ENCODE measurements at regions not wholly inside any gene's neighbourhood (a gene's known extent, or its start where the extent isn't known, plus 50 kb on each side); places are given as distances from the start of the nearest gene placed in this dataset.

DNA sequence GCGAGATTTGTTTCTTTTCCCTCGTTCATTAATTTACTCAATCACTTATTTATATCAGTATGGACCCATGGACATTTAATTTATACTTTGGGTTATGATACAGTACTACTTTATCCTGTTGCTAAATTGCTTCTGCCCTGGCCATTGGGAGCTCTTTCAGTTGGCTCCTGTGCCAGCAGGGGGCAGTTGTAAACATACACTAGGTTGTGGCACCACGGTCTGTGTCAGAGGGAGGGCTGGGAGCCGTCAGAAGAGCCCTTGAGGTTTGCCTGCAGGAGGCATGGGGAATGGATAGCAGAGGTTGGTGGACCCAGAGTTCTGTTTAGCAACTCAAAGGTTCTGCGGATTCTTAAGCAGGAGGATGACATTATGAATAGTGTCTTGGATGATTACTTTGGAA, 94.3 kb downstream of the ERCC5 start:
- Histone ChIP-seq H3K4me1 (ENCODE audit: control insufficient read depth, insufficient read depth, low read length) (0 out of 2 replicates have a peak, but pooled peaks cover 1% of the 10 kb centered on the region), H3K9me3 (ENCODE audit: control insufficient read depth, insufficient read depth, low read length) (no peaks in the 10 kb centered on the region), H3K27me3 (ENCODE audit: control insufficient read depth, insufficient read depth, low read length) (no peaks in the 10 kb centered on the region), H3K36me3 (ENCODE audit: control insufficient read depth, insufficient read depth, low read length) (no peaks in the 10 kb centered on the region), H3K27ac (ENCODE audit: low read length) (no peak overlapping the region), H3K4me3 (ENCODE audit: low read length) (no peak overlapping the region)
- no CpG with 5 or more reads among the region's 5 CpGs for WGBS (ENCODE audit: insufficient coverage, insufficient read length)
- DNase-seq (ENCODE audit: low read depth, low spot score): peak; percentile 9

DNA sequence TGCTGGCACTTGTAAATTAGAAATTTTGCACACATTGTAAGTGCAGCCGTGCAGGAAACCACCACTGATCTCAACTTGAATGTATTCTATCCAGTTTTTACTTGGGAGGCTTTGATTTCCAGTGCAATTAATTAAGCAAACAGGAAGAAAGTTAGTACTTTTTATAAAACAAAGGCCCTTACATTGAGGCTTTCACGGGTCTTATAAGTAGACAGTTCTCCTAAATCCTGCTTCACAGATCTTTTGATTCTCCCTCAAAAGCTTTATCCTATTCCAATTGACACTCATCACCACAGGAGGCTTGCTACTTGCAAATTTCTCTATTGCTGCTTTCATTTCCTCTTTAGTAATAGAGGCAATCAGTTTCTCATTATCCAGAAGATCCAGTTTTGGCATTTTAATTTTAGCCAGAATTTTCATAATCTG, 90.1 kb downstream of the ERCC5 start:
- Histone ChIP-seq H3K4me1 (ENCODE audit: control insufficient read depth, insufficient read depth, low read length) (0 out of 2 replicates have a peak, but pooled peaks cover 1% of the 10 kb centered on the region), H3K36me3 (ENCODE audit: control insufficient read depth, insufficient read depth, low read length) (no peaks in the 10 kb centered on the region), H3K4me3 (ENCODE audit: low read length) (no peak overlapping the region), H3K27ac (ENCODE audit: low read length) (no peak overlapping the region), H3K27me3 (ENCODE audit: control insufficient read depth, insufficient read depth, low read length) (no peaks in the 10 kb centered on the region), H3K9me3 (ENCODE audit: control insufficient read depth, insufficient read depth, low read length) (no peaks in the 10 kb centered on the region)
- no peak for DNase-seq (ENCODE audit: low read depth, low spot score)
- no CpG with 5 or more reads among the region's 2 CpGs for WGBS (ENCODE audit: insufficient coverage, insufficient read length)

DNA sequence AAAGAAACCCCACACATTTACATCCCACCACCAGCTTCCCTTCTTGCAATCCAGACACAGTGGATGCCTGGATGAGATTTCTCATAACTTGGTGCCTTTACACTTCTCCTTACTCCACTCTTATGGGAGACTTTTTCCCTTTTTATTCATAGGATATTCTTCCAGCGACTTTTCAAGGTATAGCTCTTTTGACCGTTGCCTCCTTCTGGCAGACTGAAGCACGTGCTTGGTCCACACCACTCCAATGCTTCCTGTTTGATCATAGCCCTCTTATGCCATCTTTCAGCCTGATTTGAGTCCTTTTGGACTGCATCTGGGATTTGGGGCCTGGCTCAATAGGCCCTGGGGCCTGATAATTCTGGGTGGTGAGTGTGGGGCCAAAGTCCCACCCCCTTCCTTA, 87.7 kb downstream of the ERCC5 start:
- DNase-seq (ENCODE audit: low read depth, low spot score): no peak
- Histone ChIP-seq H3K9me3 (ENCODE audit: control insufficient read depth, insufficient read depth, low read length) (no peaks in the 10 kb centered on the region), H3K36me3 (ENCODE audit: control insufficient read depth, insufficient read depth, low read length) (no peaks in the 10 kb centered on the region), H3K27me3 (ENCODE audit: control insufficient read depth, insufficient read depth, low read length) (no peaks in the 10 kb centered on the region), H3K27ac (ENCODE audit: low read length) (no peak overlapping the region), H3K4me3 (ENCODE audit: low read length) (no peak overlapping the region), H3K4me1 (ENCODE audit: control insufficient read depth, insufficient read depth, low read length) (0 out of 2 replicates have a peak, but pooled peaks cover 1% of the 10 kb centered on the region)
- no CpG with 5 or more reads among the region's 3 CpGs for WGBS (ENCODE audit: insufficient coverage, insufficient read length)

DNA sequence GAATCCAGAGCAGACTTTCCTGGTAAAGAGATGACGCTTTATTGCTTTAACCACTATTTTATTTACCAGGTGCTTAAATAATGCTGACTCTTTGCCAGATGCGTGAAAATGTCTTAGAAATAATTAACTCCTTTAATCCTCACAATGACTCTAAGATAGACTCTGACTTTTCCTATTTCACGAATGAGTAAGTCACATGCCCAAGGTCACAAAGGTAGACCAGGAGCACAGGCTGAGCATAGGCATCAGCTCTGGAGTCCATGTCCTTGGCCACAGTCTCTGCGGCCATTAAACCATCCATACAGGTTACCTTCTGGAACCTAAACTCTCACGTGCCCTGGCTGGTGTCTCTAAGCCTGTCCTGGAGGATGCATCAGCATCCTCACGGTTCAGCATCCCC, 87.3 kb downstream of the ERCC5 start:
- no peaks in the 10 kb centered on the region for H3K9me3 ChIP-seq (ENCODE audit: control insufficient read depth, insufficient read depth, low read length)
- no CpG with 5 or more reads among the region's 6 CpGs for WGBS (ENCODE audit: insufficient coverage, insufficient read length)
- 0 out of 2 replicates have a peak, but pooled peaks cover 1% of the 10 kb centered on the region for H3K4me1 ChIP-seq (ENCODE audit: control insufficient read depth, insufficient read depth, low read length)
- no peaks in the 10 kb centered on the region for H3K27me3 ChIP-seq (ENCODE audit: control insufficient read depth, insufficient read depth, low read length)
- no peaks in the 10 kb centered on the region for H3K36me3 ChIP-seq (ENCODE audit: control insufficient read depth, insufficient read depth, low read length)
- no peak for DNase-seq (ENCODE audit: low read depth, low spot score)
- H3K4me3 ChIP-seq (ENCODE audit: low read length): no peak overlapping the region
- no peak overlapping the region for H3K27ac ChIP-seq (ENCODE audit: low read length)

DNA sequence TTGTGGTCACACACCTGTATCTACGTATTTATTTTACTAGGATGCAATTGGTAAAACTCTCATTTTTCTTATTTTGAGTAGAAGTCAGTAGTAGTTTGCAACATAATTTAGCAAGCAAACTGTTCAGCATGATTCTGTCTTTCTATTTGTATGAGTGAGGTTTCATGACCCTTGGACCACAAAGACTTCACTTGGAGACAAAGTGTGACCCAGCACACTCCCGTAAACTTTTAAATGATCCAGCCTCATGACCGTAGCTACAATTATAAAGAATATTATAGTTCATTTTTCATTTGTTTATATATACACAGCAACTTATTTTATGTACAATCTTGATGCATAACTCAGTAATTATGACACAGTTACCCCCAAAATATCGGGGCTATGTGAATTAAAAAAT, 86.5 kb downstream of the ERCC5 start:
- Histone ChIP-seq H3K27ac (ENCODE audit: low read length) (no peak overlapping the region), H3K36me3 (ENCODE audit: control insufficient read depth, insufficient read depth, low read length) (no peaks in the 10 kb centered on the region), H3K4me3 (ENCODE audit: low read length) (no peak overlapping the region), H3K4me1 (ENCODE audit: control insufficient read depth, insufficient read depth, low read length) (no peaks in the 10 kb centered on the region), H3K9me3 (ENCODE audit: control insufficient read depth, insufficient read depth, low read length) (no peaks in the 10 kb centered on the region), H3K27me3 (ENCODE audit: control insufficient read depth, insufficient read depth, low read length) (no peaks in the 10 kb centered on the region)
- no CpG with 5 or more reads among the region's 4 CpGs for WGBS (ENCODE audit: insufficient coverage, insufficient read length)
- no peak for DNase-seq (ENCODE audit: low read depth, low spot score)

DNA sequence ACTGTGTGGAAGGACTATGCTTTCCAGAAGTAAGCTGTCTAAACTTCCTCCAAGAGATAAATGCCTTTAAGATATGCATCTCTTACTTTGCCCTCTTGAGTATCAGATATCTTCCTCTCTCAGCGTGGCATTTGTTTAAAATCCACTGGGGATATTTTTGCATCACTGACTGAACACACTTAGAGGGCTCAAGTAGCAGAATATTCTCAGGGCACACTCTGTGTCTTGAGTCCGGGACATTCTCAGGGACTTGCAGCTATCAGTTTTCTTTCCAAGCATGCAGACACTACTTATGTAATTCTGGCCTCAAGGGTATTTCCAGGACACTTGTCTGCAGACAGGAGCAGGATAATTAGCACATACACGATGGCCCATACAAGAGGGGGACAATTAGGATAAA, 84.7 kb downstream of the ERCC5 start:
- Histone ChIP-seq H3K36me3 (ENCODE audit: control insufficient read depth, insufficient read depth, low read length) (no peaks in the 10 kb centered on the region), H3K4me3 (ENCODE audit: low read length) (no peak overlapping the region), H3K4me1 (ENCODE audit: control insufficient read depth, insufficient read depth, low read length) (no peaks in the 10 kb centered on the region), H3K27me3 (ENCODE audit: control insufficient read depth, insufficient read depth, low read length) (no peaks in the 10 kb centered on the region), H3K9me3 (ENCODE audit: control insufficient read depth, insufficient read depth, low read length) (no peaks in the 10 kb centered on the region), H3K27ac (ENCODE audit: low read length) (no peak overlapping the region)
- no peak for DNase-seq (ENCODE audit: low read depth, low spot score)
- WGBS (ENCODE audit: insufficient coverage, insufficient read length): no CpG with 5 or more reads among the region's 3 CpGs

DNA sequence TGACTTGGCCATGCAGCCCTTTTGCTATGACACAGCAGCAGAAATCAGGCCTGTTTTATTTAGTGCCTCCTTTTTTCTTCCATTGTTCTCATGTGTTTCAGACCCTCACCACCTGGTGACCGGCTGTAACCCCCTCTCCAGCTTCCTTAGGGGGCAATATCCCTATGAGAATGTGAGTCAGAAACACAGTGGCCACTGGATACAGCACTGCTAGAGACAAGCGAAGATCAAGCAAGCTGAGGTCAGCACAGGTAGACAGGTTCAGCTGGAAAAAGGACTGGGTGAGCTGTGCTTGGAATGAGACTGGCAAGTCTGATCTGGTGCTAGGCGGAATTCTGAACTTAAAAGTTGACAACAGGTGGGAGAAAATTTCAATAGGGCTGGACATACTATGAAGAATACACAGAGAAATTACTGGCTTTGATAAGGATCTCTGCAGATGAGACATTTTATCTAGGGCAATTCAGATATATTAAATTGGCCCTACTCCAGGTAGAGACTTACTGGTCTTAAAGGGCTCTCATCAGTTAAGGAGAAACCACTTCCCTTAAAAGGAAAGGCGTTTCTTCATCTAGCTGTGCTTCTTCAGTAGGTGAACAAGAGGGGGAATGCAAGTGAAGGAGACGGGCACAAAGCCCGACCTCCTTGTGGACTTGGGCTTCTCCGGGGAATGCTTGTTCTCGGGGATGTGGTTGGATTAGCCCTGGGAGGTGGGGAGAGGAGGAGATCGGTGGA, 83.3 kb downstream of the ERCC5 start:
- no CpG with 5 or more reads among the region's 9 CpGs for WGBS (ENCODE audit: insufficient coverage, insufficient read length)
- H3K4me3 ChIP-seq (ENCODE audit: low read length): no peak overlapping the region
- no peaks in the 10 kb centered on the region for H3K4me1 ChIP-seq (ENCODE audit: control insufficient read depth, insufficient read depth, low read length)
- H3K36me3 ChIP-seq (ENCODE audit: control insufficient read depth, insufficient read depth, low read length): no peaks in the 10 kb centered on the region
- H3K27me3 ChIP-seq (ENCODE audit: control insufficient read depth, insufficient read depth, low read length): no peaks in the 10 kb centered on the region
- H3K27ac ChIP-seq (ENCODE audit: low read length): no peak overlapping the region
- H3K9me3 ChIP-seq (ENCODE audit: control insufficient read depth, insufficient read depth, low read length): no peaks in the 10 kb centered on the region
- no peak for DNase-seq (ENCODE audit: low read depth, low spot score)
